Keratinocyte (primary cell): ENCODE measurements at regions not wholly inside any gene's neighbourhood (a gene's known extent, or its start where the extent isn't known, plus 50 kb on each side); places are given as distances from the start of the nearest gene placed in this dataset.

Experiments
- DNase-seq: peaks from one replicate; pipeline ENCODE4 v3.0.0-alpha.2; 2011; ENCODE audit warnings: low read depth, missing footprints, low spot score
- FAIRE-seq: peaks from 2 replicates; lab custom pipeline; 2011; peaks lifted over from hg19 to GRCh38; lab: Jason Lieb, UNC
- H2AFZ ChIP-seq: 2 replicates; pipeline ENCODE4 v1.6.0; 2012; ENCODE audit warnings: low read length, control low read depth, inconsistent platforms; ENCODE audit not compliant: control insufficient read depth
- H3K27ac ChIP-seq: 2 replicates; pipeline ENCODE4 v1.5.1; 2011; ENCODE audit warnings: low read length; ENCODE audit not compliant: control insufficient read depth, insufficient read depth
- H3K27me3 ChIP-seq: 3 replicates; pipeline ENCODE4 v1.6.0; 2011; ENCODE audit warnings: low read length; ENCODE audit not compliant: control insufficient read depth, insufficient read depth; ENCODE audit errors: extremely low read depth
- H3K36me3 ChIP-seq, 2 experiments: 2 replicates in 1 of 2; 3 replicates in 1 of 2; pipeline ENCODE4 v1.5.1; 2011; ENCODE audit warnings: low read length in 2 of 2, mild to moderate bottlenecking in 1 of 2; ENCODE audit not compliant: control insufficient read depth in 2 of 2, insufficient read depth in 2 of 2; ENCODE audit errors: extremely low read depth in 1 of 2
- H3K4me1 ChIP-seq: 3 replicates; pipeline ENCODE4 v1.5.1; 2011; ENCODE audit warnings: low read length; ENCODE audit not compliant: control insufficient read depth, insufficient read depth; ENCODE audit errors: extremely low read depth
- H3K4me2 ChIP-seq: 3 replicates; pipeline ENCODE4 v1.6.0; 2011; ENCODE audit warnings: low read depth, low read length; ENCODE audit not compliant: control insufficient read depth, insufficient read depth; ENCODE audit errors: extremely low read depth
- H3K4me3 ChIP-seq, 3 experiments: fragments of 200-600 bp in 1 of 3; sonication (generic) in 1 of 3; 2 replicates in 2 of 3; 3 replicates in 1 of 3; pipeline ENCODE4 v1.5.1; 2011 to 2016; ENCODE audit warnings: low read length in 3 of 3, mild to moderate bottlenecking in 3 of 3, control low read depth in 2 of 3, inconsistent platforms in 1 of 3, low read depth in 1 of 3, mixed read lengths in 1 of 3, mixed run types in 1 of 3, moderate library complexity in 1 of 3; ENCODE audit not compliant: control insufficient read depth in 2 of 3, insufficient read depth in 2 of 3; ENCODE audit errors: extremely low read depth in 1 of 3
- H3K79me2 ChIP-seq: 2 replicates; pipeline ENCODE4 v1.6.0; 2012; ENCODE audit warnings: low read length; ENCODE audit not compliant: control insufficient read depth, insufficient read depth
- H3K9ac ChIP-seq: 3 replicates; pipeline ENCODE4 v1.6.0; 2011; ENCODE audit warnings: low read length; ENCODE audit not compliant: control insufficient read depth, insufficient read depth; ENCODE audit errors: extremely low read depth
- H3K9me1 ChIP-seq: 3 replicates; pipeline ENCODE4 v1.6.0; 2011; ENCODE audit warnings: low read length; ENCODE audit not compliant: control insufficient read depth, insufficient read depth; ENCODE audit errors: extremely low read depth
- H3K9me3 ChIP-seq: 2 replicates; pipeline ENCODE4 v1.5.1; 2012; ENCODE audit warnings: low read depth, low read length; ENCODE audit not compliant: control insufficient read depth
- H4K20me1 ChIP-seq: 3 replicates; pipeline ENCODE4 v1.6.0; 2011; ENCODE audit warnings: low read length; ENCODE audit not compliant: control insufficient read depth, insufficient read depth; ENCODE audit errors: extremely low read depth
- EZH2 ChIP-seq: IDR thresholded peaks from one replicate; pipeline ENCODE4 v1.6.1; 2012; ENCODE audit warnings: inconsistent platforms, mild to moderate bottlenecking, low read length, moderate library complexity
- dilution Hi-C: fragments of 300-500 bp; cut with MboI; formaldehyde crosslinking; loops from one replicate; pipeline ENCODE4 v1.7.0; 2020; ENCODE audit warnings: low sequenced_read_pairs; ENCODE audit not compliant: extremely low pct_ligation_motif_present
- TF ChIP-seq, protein P1 (sequence below), 3 experiments: IDR thresholded peaks in 1 of 3; conservative IDR thresholded peaks in 1 of 3; optimal IDR thresholded peaks in 1 of 3; 2 replicates in 2 of 3; 3 replicates in 1 of 3; pipeline versions ENCODE3 to v1.5.1; 2011; ENCODE audit warnings: low read length in 3 of 3, mild to moderate bottlenecking in 3 of 3, moderate library complexity in 2 of 3, control low read depth in 1 of 3, inconsistent platforms in 1 of 3; ENCODE audit not compliant: insufficient read depth in 2 of 3; ENCODE audit errors: extremely low read depth in 1 of 3

DNA sequence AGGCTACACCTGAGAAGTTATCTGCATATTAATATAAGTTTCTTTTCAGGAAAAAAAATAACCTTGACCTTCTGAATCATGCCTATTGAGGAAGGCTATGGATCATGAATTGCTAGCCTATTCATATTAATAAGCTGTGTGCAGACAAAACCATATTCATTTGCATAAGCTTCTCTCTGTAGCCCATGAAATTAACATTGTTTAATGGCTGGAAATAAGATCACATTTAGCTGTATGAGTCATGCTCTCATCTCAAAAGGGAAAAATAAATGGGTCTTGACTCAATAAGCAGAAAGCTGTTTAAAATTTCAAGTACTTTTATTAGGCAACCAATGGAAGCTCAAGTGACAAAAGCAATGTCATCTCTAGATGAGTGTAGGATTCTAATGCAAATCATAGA, 330.0 kb upstream of the DEPDC1 start:
- no peaks in the 10 kb centered on the region for H3K9me3 ChIP-seq
- H4K20me1 ChIP-seq: no peaks in the 10 kb centered on the region
- no peak overlapping the region for H3K27ac ChIP-seq
- H3K27me3 ChIP-seq: no peaks in the 10 kb centered on the region
- H2AFZ ChIP-seq: no peak overlapping the region
- no peaks in the 10 kb centered on the region for H3K36me3 ChIP-seq
- DNase-seq (no peak), FAIRE-seq (no peak)
- no peaks in the 10 kb centered on the region for H3K9me1 ChIP-seq
- H3K4me2 ChIP-seq: no peak overlapping the region
- H3K4me1 ChIP-seq: no peaks in the 10 kb centered on the region
- no peak overlapping the region for H3K9ac ChIP-seq
- no peak overlapping the region for H3K4me3 ChIP-seq
- TF ChIP-seq, protein P1, sequence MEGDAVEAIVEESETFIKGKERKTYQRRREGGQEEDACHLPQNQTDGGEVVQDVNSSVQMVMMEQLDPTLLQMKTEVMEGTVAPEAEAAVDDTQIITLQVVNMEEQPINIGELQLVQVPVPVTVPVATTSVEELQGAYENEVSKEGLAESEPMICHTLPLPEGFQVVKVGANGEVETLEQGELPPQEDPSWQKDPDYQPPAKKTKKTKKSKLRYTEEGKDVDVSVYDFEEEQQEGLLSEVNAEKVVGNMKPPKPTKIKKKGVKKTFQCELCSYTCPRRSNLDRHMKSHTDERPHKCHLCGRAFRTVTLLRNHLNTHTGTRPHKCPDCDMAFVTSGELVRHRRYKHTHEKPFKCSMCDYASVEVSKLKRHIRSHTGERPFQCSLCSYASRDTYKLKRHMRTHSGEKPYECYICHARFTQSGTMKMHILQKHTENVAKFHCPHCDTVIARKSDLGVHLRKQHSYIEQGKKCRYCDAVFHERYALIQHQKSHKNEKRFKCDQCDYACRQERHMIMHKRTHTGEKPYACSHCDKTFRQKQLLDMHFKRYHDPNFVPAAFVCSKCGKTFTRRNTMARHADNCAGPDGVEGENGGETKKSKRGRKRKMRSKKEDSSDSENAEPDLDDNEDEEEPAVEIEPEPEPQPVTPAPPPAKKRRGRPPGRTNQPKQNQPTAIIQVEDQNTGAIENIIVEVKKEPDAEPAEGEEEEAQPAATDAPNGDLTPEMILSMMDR (optimal IDR thresholded peaks at IDR 0.05 in 1 of 3, IDR thresholded peaks at IDR 0.05 in 1 of 3, conservative IDR thresholded peaks at IDR 0.05 in 1 of 3; ENCODE audit: extremely low read depth in 1 of 3, insufficient read depth in 2 of 3, low read length in 3 of 3): no peak
- dilution Hi-C loops: no loop called here
- H3K79me2 ChIP-seq: no peaks in the 10 kb centered on the region

- Histone ChIP-seq H3K27me3 (no peaks in the 10 kb centered on the region), H3K79me2 (no peaks in the 10 kb centered on the region), H3K9me1 (no peaks in the 10 kb centered on the region), H3K9me3 (no peaks in the 10 kb centered on the region), H3K27ac (no peak overlapping the region), H3K4me3 (no peak overlapping the region), H3K4me1 (no peaks in the 10 kb centered on the region), H3K36me3 (no peaks in the 10 kb centered on the region), H3K9ac (no peak overlapping the region), H2AFZ (no peak overlapping the region), H3K4me2 (no peak overlapping the region), H4K20me1 (no peaks in the 10 kb centered on the region)
- dilution Hi-C loops: no loop called here
- TF ChIP-seq EZH2: no peak
- TF ChIP-seq, protein P1 (optimal IDR thresholded peaks at IDR 0.05 in 1 of 3, IDR thresholded peaks at IDR 0.05 in 1 of 3, conservative IDR thresholded peaks at IDR 0.05 in 1 of 3; ENCODE audit: extremely low read depth in 1 of 3, insufficient read depth in 2 of 3, low read length in 3 of 3): no peak
- DNase-seq (no peak), FAIRE-seq (no peak)
Observed at GRCh38 chr1:68827261-68827660, 330.4 kb upstream of the DEPDC1 start.
